IMR-90 (cell line): ENCODE measurements at regions not wholly inside any gene's neighbourhood (a gene's known extent, or its start where the extent isn't known, plus 50 kb on each side); places are given as distances from the start of the nearest gene placed in this dataset.

Experiments
- ATAC-seq: fragments of 200-7000 bp; cut with Tn5 transposase; 2 replicates; pipeline ENCODE4 v1.9.1; 2020; ENCODE audit warnings: low read depth, mild to moderate bottlenecking, moderate library complexity
- BruUV-seq: library from RNA; stranded (reverse); fragments of 400-500 nt; replicated peaks from 2 replicates; lab custom pipeline; 2021; lab: Mats Ljungman, UMichigan
- CTCF ChIA-PET: fragments of 300-600 bp; formaldehyde crosslinking; extraction: SDS; loops from one replicate; lab custom pipeline; 2021; ENCODE audit warnings: antibody characterized with exemption; lab: Yijun Ruan, JAX
- POLR2A ChIA-PET: fragments of 300-600 bp; sonication (Branson Sonifier 250); formaldehyde crosslinking; loops from one replicate; lab custom pipeline; 2022; ENCODE audit warnings: antibody characterized with exemption; ENCODE audit not compliant: unreplicated experiment; lab: Charles Lee
- DNase-seq: peaks from one replicate; pipeline ENCODE4 v3.0.0; 2013
- H2AFZ ChIP-seq: replicated peaks from 2 replicates; pipeline ENCODE3; 2013; ENCODE audit warnings: low read length, mild to moderate bottlenecking; ENCODE audit not compliant: poor library complexity
- H2AK5ac ChIP-seq: 2 replicates; pipeline ENCODE4 v1.6.1; 2013; ENCODE audit warnings: low read depth, low read length, inconsistent platforms
- H2AK9ac ChIP-seq: replicated peaks from 2 replicates; pipeline ENCODE3; 2013; ENCODE audit warnings: mild to moderate bottlenecking, low read depth, low read length, moderate library complexity; ENCODE audit not compliant: poor library complexity
- H2BK120ac ChIP-seq: 2 replicates; pipeline ENCODE4 v1.6.1; 2013; ENCODE audit warnings: low read depth, low read length, inconsistent platforms
- H2BK15ac ChIP-seq: 3 replicates; pipeline ENCODE4 v1.6.1; 2013; ENCODE audit warnings: low read depth, low read length, inconsistent platforms
- H2BK20ac ChIP-seq: 2 replicates; pipeline ENCODE4 v1.6.1; 2013; ENCODE audit warnings: low read depth, mild to moderate bottlenecking, inconsistent platforms, low read length, moderate library complexity
- H2BK5ac ChIP-seq: 2 replicates; pipeline ENCODE4 v1.6.1; 2013; ENCODE audit warnings: mild to moderate bottlenecking, low read depth, low read length, inconsistent platforms; ENCODE audit not compliant: poor library complexity, severe bottlenecking
- H3K14ac ChIP-seq: replicated peaks from 2 replicates; pipeline ENCODE4 v1.6.1; 2013; ENCODE audit warnings: low read depth, low read length, inconsistent platforms
- H3K18ac ChIP-seq: 2 replicates; pipeline ENCODE4 v1.6.1; 2013; ENCODE audit warnings: low read depth, low read length, control low read depth
- H3K23ac ChIP-seq: 2 replicates; pipeline ENCODE4 v1.6.1; 2013; ENCODE audit warnings: low read depth, low read length, inconsistent platforms
- H3K27ac ChIP-seq: 2 replicates; pipeline ENCODE4 v1.5.1; 2013; ENCODE audit warnings: mild to moderate bottlenecking, control low read depth, low read length; ENCODE audit not compliant: insufficient read depth
- H3K27me3 ChIP-seq: 2 replicates; pipeline ENCODE4 v1.6.1; 2013; ENCODE audit warnings: low read length; ENCODE audit not compliant: control insufficient read depth, insufficient read depth
- H3K36me3 ChIP-seq: 2 replicates; pipeline ENCODE4 v1.6.1; 2013; ENCODE audit warnings: low read length, mixed read lengths; ENCODE audit not compliant: control insufficient read depth, insufficient read depth
- H3K4ac ChIP-seq: 2 replicates; pipeline ENCODE4 v1.6.1; 2013; ENCODE audit warnings: low read depth, low read length, inconsistent platforms
- H3K4me1 ChIP-seq: 2 replicates; pipeline ENCODE4 v1.6.1; 2013; ENCODE audit warnings: low read length, mixed read lengths; ENCODE audit not compliant: control insufficient read depth, insufficient read depth
- H3K4me2 ChIP-seq: 2 replicates; pipeline ENCODE4 v1.6.1; 2013; ENCODE audit warnings: low read depth, mild to moderate bottlenecking, control low read depth, low read length, moderate library complexity
- H3K4me3 ChIP-seq: 2 replicates; pipeline ENCODE4 v1.5.1; 2013; ENCODE audit warnings: low read depth, mild to moderate bottlenecking, control low read depth, low read length, moderate library complexity; ENCODE audit not compliant: insufficient read depth
- H3K56ac ChIP-seq: 2 replicates; pipeline ENCODE4 v1.6.1; 2013; ENCODE audit warnings: low read length, inconsistent platforms; ENCODE audit not compliant: insufficient read depth; ENCODE audit errors: extremely low read depth
- H3K79me1 ChIP-seq, 2 experiments: 2 replicates each; pipeline ENCODE4 v1.6.1; 2013; ENCODE audit warnings: low read length in 2 of 2, inconsistent platforms in 1 of 2, low read depth in 1 of 2
- H3K9ac ChIP-seq: 2 replicates; pipeline ENCODE4 v1.6.1; 2013; ENCODE audit warnings: low read depth, low read length, control low read depth
- H3K9me1 ChIP-seq: 2 replicates; pipeline ENCODE4 v1.6.1; 2013; ENCODE audit warnings: low read length, inconsistent platforms; ENCODE audit not compliant: insufficient read depth
- H3K9me3 ChIP-seq: 2 replicates; pipeline ENCODE4 v1.6.1; 2013; ENCODE audit warnings: low read length; ENCODE audit not compliant: control insufficient read depth, insufficient read depth
- H4K20me1 ChIP-seq: 2 replicates; pipeline ENCODE4 v1.6.1; 2013; ENCODE audit warnings: low read length, inconsistent platforms; ENCODE audit not compliant: insufficient read depth
- H4K5ac ChIP-seq: 2 replicates; pipeline ENCODE4 v1.6.1; 2013; ENCODE audit warnings: mild to moderate bottlenecking, low read depth, low read length, control low read depth
- H4K8ac ChIP-seq, 2 experiments: 2 replicates each; pipeline ENCODE4 v1.6.1; 2013; ENCODE audit warnings: low read depth in 2 of 2, low read length in 2 of 2, control low read depth in 1 of 2, inconsistent platforms in 1 of 2
- H4K91ac ChIP-seq: 2 replicates; pipeline ENCODE4 v1.6.1; 2013; ENCODE audit warnings: low read depth, low read length, inconsistent platforms; ENCODE audit not compliant: insufficient read depth
- CEBPB ChIP-seq: IDR thresholded peaks from 2 replicates; pipeline ENCODE4 v1.6.1; 2012; ENCODE audit warnings: low read depth, low read length, improper control_type of control experiment
- CHD1 ChIP-seq: IDR thresholded peaks from 2 replicates; pipeline ENCODE4 v1.6.1; 2012; ENCODE audit warnings: low read depth, low read length, improper control_type of control experiment
- RAD21 ChIP-seq: IDR thresholded peaks from 2 replicates; pipeline ENCODE4 v1.6.1; 2012; ENCODE audit warnings: low read length, improper control_type of control experiment
- SMC3 ChIP-seq: fragments of 150-350 bp; IDR thresholded peaks from 2 replicates; pipeline ENCODE4 v1.6.1; 2016; ENCODE audit warnings: low read depth, mild to moderate bottlenecking, antibody characterized with exemption, low read length, moderate library complexity
- WGBS, 2 experiments: methylation state at CpG; one replicate each; pipeline versions ENCODE4 v1.1.5 to v1.1.7; 2013; ENCODE audit warnings: missing lambda C conversion rate in 2 of 2; ENCODE audit not compliant: insufficient read length in 1 of 2; ENCODE audit errors: extremely low coverage in 2 of 2; 5-methylcytosine and 5-hydroxymethylcytosine counted together
- dilution Hi-C: fragments of 300-500 bp; cut with HindIII; formaldehyde crosslinking; loops from one replicate; pipeline ENCODE4 v1.14.3; 2018; ENCODE audit warnings: low sequenced_read_pairs; ENCODE audit not compliant: unreplicated experiment
- in situ Hi-C: fragments of 300-500 bp; cut with MboI; formaldehyde crosslinking; loops from 3 replicates; pipeline ENCODE4 v1.14.3; 2019; ENCODE audit warnings: low sequenced_read_pairs, inconsistent platforms, mixed read lengths
- intact Hi-C: fragments of 100-400 bp; cut with micrococcal nuclease; formaldehyde crosslinking; loops from 2 replicates; pipeline ENCODE4 v1.10.0; 2022
- TF ChIP-seq, protein P1 (sequence below): conservative IDR thresholded peaks from 2 replicates; pipeline ENCODE4 v1.5.1; 2012; ENCODE audit warnings: mild to moderate bottlenecking, low read depth, low read length, improper control_type of control experiment

DNA sequence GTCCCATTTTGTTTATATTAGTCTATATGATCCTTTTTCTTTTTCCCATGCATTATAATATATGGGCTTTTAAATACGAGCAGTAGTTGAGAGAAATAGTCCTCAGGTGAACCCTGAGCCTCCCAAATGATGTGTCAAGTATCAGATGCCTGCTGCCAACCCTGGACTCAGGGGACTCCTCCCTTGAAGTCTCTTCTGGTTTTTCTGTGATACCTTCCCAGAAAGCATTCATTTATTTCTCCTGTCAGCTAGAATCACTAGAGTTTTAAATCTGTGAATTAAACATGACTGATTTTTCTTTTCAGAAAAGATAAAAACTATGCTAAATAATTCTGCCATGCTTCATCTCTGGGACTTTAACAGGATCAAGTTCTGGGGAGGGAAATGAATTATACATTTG is 184.6 kb downstream of the LIG4 start:
- Histone ChIP-seq H3K9me1 (no peaks in the 10 kb centered on the region), H4K5ac (no peak overlapping the region), H3K27me3 (peaks cover 6% of the 10 kb centered on the region), H2BK20ac (no peak overlapping the region), H4K8ac (no peak overlapping the region), H2BK120ac (no peak overlapping the region), H2BK5ac (no peak overlapping the region), H3K18ac (no peak overlapping the region), H3K56ac (no peak overlapping the region), H3K4ac (no peak overlapping the region), H3K23ac (no peak overlapping the region), H3K79me1 (no peaks in the 10 kb centered on the region), H2AK9ac (no peak overlapping the region), H4K91ac (no peak overlapping the region), H2BK15ac (no peak overlapping the region), H3K4me2 (no peak overlapping the region), H3K27ac (no peak overlapping the region), H4K20me1 (no peaks in the 10 kb centered on the region), H3K36me3 (no peaks in the 10 kb centered on the region), H2AK5ac (no peak overlapping the region), H3K4me3 (no peak overlapping the region), H3K4me1 (no peaks in the 10 kb centered on the region), H3K9me3 (no peaks in the 10 kb centered on the region), H3K9ac (no peak overlapping the region), H3K14ac (no peak overlapping the region), H2AFZ (no peak overlapping the region)
- CTCF ChIA-PET, result no interaction called here
- POLR2A ChIA-PET, result no interaction called here
- in situ Hi-C loops (no loop called here), dilution Hi-C loops (no loop called here), intact Hi-C loops (no loop called here)
- ATAC-seq (no peak), DNase-seq (no peak)
- no peak for TF ChIP-seq CEBPB
- TF ChIP-seq SMC3, result no peak
- no peak for TF ChIP-seq CHD1
- TF ChIP-seq, protein P1, sequence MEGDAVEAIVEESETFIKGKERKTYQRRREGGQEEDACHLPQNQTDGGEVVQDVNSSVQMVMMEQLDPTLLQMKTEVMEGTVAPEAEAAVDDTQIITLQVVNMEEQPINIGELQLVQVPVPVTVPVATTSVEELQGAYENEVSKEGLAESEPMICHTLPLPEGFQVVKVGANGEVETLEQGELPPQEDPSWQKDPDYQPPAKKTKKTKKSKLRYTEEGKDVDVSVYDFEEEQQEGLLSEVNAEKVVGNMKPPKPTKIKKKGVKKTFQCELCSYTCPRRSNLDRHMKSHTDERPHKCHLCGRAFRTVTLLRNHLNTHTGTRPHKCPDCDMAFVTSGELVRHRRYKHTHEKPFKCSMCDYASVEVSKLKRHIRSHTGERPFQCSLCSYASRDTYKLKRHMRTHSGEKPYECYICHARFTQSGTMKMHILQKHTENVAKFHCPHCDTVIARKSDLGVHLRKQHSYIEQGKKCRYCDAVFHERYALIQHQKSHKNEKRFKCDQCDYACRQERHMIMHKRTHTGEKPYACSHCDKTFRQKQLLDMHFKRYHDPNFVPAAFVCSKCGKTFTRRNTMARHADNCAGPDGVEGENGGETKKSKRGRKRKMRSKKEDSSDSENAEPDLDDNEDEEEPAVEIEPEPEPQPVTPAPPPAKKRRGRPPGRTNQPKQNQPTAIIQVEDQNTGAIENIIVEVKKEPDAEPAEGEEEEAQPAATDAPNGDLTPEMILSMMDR, result no peak
- TF ChIP-seq RAD21, result no peak
- no CpG with 5 or more reads among the region's 1 CpG for whole genome bisulfite sequencing, 2 experiments
- BruUV-seq, result no TSS peak
